HG02678 (cell line): ENCODE measurements at regions not wholly inside any gene's neighbourhood (a gene's known extent, or its start where the extent isn't known, plus 50 kb on each side); places are given as distances from the start of the nearest gene placed in this dataset.

Source experiments
- ATAC-seq: cut with Tn5 transposase; IDR thresholded peaks from one replicate; pipeline ENCODE4 v1.9.1; 2021; ENCODE audit warnings: mild to moderate bottlenecking, moderate library complexity; ENCODE audit not compliant: unreplicated experiment

DNA sequence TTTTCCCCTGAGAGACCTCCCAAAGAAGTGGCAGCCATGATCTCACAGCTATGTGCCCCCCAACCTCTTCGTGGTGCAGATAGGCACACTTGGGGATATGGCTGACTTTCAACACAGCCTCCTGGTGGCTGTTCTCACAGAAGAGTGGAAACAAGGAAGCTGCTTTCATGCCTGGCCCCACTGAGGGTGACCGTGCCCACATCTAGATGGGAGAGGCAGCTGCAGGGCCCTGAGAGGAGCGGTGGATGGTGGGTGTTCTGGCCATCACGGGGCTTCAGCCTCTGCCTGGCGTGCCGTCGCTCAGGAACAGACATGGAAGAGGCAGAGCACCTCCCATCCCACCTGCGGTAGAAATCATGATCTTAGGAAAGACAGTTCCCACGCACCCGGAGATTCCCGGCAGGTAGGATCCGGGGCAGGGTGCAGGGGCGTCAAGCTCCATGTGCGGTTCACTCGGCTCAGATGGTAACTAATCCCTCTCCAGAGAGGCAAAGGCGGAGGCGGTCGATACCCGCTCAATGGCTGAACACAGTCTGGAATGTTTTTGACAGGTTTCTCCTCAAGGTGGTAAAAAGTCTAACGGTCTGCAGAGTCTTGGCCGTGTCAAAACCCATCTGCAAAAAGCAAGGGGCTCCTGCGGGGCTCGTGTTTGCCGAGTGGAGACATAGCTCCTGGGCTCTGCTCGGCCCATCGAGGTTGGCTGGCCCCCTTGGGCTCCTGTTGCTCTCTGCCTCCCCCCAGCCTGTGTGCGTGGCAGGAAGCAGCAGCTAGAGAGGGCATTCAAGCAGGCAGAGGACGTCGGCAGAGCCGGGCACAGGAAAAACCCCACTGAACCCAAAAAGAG lies 225.2 kb upstream of the RTL1 start:
- ATAC-seq, result no peak

DNA sequence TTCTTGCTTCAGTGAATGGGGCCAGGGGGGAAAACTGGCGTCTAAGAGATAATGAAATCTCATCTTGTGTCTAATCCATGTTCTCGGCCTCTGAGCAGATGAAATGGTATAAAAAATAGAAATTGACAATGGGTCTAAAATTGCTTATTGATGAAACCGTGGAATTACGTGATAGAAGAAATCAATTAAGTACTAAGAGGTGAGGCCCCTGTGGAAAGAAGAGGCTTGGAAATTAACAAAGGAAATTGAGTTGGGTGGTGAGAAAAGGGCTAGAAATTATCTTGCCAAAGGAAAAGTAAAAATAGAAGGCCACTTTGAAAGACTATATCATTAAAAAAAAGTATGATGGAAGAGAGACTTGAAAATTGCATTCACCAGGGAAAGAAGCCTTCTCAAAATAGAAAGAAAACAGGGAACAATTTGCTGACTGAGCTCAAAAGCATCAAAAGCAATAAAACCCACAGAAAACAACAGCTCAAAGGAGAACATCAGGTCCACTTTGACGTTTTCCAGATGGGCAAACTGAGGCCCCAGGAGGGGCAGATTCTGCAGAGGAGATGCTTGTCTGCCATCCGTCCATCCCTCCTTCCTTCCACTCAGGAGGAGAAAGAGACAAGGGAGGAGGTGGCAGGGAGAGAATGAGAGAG lies 226.1 kb upstream of the RTL1 start:
- ATAC-seq, result no peak

GRCh38 chr14:101130861-101131260 lies 227.3 kb upstream of the RTL1 start:
- ATAC-seq, result no peak

DNA sequence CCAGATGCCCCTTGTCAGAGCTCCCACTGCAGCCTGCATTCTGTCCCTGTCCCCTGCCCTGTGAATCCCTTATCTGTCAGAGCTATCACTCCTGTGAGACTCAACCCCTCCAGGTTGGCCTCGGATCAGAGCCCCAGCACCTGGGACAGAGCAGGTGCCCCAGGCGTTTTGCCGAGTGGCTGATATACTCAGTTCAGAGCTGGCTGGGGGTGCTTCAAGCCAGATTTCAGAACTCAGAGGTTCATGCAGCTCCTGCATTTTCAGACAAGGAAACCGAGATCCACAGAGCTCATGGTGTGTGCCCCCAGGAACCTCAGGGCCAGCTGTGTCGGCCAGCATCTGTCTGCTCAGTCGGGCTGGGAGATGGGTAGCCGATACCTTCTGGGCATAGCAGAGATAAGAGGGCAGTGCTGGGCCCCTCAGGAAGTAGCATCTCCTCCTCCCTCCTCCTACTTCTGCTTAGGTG lies 228.0 kb upstream of the RTL1 start:
- ATAC-seq, result no peak

DNA sequence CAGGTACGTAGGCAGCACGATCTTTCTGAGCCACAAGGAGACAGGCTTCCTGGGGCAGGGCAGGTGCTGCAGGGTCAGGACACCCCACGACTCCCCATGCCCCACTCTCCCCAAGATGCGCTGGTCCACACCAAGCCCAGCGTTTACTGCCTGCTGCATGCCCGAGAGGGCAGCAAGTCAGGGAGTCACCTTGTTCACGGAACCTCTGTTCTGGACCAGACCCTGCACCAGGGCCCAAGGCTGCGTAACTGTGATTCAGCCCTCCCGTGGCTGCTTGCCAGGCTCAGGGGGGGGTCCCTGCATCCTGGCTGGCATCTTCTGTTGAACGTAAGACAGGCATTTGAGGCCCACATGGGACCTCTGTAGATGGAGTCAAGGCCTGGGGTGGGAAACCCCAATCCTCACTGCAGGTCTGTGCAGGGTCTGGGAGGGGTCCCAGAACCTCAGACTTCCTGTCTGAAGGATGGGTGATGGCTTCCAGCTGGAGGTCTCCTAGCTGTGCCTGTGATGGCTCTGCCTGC lies 228.6 kb upstream of the RTL1 start:
- ATAC-seq, result no peak

GRCh38 chr14:101132588-101132987 lies 229.1 kb upstream of the RTL1 start:
- no peak for ATAC-seq

DNA sequence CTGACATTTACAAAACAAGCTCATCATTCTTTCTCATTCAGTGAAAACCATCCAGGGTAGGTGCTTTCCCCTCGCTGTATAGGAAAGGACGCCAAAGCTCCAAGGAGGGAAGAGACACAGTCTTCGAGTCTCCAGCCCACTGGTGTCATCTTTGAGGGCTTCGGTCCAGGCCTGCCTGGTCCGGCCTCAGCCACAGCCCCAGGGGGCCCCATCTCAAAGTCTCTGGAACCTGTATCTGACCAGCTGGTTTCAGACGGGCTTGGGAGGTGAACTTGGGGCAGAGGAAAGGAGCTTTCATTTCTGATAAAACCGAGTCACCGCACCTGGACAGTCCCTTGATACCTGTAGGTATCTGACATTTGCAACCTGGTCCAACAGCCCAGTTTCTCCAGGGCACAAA lies 229.5 kb upstream of the RTL1 start:
- no peak for ATAC-seq

DNA sequence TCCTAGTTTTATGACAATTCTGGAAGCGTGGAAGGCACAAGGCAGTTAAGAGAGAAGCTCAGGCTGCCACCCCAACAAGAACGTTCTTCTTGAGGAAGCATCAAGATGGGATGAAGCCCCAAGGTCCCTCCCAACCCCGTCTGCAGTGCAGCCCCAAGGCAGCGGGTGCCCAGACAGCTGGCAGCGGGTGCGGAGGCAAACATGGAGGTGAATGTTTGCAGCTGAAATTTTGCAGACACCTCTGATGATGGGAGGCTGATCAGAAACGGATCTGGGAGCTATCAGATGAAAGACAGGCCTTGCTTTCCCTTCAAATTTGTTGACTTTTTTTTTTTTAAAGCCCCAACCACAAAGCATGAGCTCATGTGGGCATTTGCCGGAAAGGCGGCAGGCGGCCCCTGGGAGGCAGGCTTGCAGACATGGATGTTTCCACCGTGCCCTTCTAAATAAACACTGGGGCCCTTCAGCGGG lies 230.7 kb upstream of the RTL1 start:
- ATAC-seq, result no peak

DNA sequence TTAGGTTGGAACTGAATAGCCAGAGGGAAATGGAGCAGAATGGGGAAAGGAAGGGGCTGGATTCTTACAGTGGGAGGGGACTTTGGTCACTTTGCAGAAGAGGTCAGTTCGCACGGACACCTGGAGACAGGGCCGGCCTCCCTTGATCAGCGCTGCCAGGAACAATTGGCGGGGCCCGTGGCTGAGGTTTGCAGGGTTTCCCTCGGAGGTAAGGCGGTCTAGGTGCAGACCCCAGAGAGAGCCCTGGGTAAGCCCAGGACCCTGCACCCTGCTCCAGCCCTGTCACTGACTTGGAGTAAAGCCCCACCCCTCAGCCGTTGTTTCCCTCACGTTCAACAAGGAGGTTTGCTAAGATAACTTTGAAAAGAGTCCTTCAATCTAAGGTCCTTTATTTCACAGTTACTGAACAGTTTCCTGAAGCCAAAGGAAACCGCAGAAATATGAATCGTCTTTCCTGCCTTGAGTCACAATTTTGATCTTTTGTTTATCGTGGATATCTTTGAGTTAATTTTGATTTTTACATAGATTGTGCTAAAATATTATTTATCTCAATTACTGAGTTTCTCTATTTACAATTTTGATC lies 231.4 kb upstream of the RTL1 start:
- no peak for ATAC-seq

DNA sequence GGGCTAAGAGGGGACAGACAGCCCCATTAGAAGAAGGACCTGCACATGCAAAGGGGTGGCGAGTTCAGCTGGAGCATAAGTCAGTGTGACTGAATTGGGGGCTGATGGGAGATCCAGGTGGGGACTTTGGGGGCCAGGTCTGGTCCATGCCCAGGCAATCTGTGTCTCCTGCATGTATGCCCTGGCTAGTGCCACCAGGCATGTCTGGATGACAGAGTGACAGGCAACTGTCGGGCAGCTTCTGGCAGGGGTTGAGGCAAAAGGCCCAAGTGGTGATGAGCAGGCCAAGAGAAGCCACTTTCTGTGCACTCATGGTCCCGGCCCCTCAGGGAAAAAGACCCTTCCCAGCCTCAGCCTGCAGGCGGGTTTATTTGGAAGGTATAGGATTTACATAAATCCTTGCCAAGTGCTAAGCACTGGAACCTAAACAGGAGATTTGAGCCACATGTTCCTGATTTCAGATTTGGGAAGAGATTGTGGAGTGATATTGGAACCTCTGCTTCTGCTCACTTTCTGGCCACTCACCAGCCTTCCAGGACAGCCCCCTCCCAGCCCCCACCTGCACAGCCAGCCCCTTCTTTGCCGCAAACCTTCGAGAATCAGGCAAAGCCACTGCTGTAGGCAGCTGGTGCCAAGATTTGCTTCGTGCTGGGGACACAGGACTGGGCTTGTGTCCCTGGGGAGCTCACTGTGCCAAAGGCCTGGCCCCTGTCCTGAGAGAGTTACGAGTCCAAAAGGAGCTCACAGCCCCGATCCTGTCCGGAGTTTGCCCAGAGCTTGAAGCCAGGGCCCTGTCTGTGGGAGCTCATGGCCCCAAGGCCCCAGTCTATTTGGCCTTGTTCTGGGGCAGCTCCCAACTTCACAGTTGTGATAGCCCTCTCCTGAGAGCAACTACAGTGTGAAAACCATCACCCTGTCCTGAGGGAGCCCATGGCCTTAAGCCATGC lies 232.5 kb upstream of the RTL1 start:
- ATAC-seq, result no peak

DNA sequence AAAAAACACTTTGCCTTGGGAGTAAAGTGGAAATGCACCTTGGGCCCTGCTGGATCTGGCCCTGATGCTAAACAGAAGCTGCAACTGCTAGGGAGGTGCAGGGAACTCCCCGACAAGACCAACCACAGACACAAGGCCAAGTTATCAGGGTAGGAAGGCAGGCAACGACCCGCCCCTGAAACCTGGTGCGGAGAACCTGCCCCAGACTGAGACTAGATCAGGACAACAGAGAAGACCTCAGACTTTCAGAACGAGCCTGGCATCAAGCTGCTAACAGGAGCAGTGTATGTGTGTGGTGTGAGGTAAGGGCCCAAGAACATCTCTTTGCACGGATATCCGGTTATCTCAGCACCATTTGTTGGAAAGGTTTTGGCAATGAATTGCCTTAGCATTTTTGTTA lies 233.7 kb upstream of the RTL1 start:
- ATAC-seq, result no peak

DNA sequence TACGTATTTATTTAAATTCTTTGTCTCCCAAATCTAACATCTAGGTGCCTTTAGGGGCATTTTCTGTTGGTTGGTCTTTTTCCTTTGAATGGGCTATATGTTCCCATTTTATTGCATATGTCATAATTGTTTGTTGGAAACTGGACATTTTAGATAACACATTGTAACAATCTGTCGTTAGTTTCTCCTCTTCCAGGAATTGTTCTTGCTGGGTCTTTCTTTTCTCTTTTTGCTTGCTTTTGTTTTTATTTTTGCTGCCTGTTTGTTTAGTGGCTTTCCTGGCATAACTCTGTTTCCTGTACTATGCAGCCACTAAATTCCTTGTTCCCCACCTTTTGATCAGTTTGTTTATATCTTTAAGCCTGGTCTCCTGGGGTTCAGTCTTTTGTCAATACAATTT lies 244.3 kb upstream of the RTL1 start:
- ATAC-seq, result no peak

DNA sequence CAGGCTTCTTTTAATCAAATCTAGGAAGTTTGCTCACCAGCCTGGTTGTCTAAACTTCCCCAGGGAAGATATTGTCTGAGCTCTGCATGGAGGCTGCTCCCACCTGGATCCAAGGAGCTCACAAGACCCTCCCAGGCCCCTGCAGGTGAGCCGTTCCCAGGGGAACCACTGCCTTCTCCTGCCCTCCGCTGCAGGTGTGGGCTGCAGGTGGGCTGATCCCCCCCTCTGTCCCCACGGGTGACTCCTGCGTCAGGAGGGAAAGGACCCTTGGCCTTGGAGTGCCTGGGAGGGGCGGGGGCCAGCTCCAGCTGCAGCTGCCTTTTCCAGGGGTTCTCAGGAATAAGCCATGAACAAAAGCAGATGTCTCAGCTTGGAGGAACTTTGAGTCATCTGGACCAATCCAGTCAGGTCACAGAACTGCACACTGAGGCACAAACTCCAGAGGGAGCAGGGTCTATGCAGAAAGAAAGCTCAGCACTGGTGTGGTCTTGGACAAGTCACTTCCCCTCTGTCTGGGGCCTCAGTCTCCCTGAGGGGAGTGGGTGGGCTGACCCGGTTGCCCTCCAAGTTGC lies 246.6 kb upstream of the RTL1 start:
- no peak for ATAC-seq

GRCh38 chr14:101151226-101151926 lies 247.9 kb upstream of the RTL1 start:
- ATAC-seq, result no peak

- no peak for ATAC-seq
These were observed 248.4 kb upstream of the RTL1 start for GRCh38 chr14:101151927-101152305.

DNA sequence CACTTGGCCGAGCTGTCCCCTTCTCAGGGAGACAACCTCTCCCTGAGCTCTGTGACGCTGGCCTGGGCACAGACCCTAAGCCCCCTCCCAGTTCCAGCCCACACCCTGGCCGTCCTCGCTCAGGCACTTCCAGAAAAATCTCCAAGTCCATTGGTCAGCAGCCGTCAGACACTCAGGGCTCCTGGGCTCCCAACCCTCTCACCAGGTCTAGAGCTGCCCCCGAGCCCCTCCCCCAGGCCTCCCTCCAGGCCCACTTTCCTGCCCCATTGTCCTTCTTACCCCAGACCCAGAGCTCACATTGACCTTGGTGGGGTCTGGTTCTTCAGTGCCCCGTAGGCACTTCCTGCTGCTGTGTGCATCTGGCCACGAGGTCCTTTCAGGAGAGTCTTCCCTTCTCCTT lies 249.3 kb upstream of the RTL1 start:
- ATAC-seq, result no peak

DNA sequence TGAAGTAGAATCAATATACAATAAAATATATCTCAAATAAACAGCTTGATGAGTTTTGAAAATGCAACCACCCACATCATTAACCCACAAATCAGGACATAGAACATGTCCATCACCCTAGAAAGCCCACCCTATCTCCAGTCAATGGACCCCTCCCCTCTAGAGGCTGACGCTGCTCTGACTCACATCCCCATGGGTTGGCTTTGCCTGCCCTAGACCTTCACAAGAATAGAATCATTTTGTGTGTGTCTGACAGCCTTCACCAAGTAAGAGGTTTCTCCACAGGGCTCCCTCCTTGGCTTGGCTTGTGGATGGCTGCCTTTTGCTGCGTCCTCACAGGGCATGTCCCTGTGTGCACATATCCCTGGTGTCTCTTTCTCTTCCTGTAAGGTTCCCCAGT lies 250.2 kb upstream of the RTL1 start:
- ATAC-seq, result no peak

DNA sequence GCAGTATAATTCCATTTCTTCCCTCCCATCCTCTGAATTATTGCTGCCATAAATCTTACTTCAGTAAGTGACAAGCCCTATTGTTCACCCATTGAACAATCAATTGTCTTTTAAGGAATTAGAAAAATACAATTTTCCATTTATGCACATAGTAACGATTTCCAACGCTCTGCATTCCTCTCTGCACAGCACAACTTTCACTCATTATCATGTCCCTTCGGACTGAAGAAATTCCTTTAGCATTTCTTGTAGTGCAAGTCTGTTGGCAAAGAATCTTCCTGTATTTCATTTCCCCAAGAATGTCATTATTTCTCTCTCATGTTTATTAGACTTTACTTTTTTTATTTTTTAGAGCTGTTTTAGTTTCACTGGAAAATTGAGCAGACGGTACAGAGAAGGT lies 252.1 kb upstream of the RTL1 start:
- ATAC-seq, result no peak

- ATAC-seq, result no peak
These were observed 263.9 kb upstream of the RTL1 start for GRCh38 chr14:101167428-101167827.

- no peak for ATAC-seq
These were observed 265.7 kb upstream of the RTL1 start for GRCh38 chr14:101169267-101169666.
